Tibial artery (tissue), 4 donors: ENCODE measurements at regions not wholly inside any gene's neighbourhood (a gene's known extent, or its start where the extent isn't known, plus 50 kb on each side); places are given as distances from the start of the nearest gene placed in this dataset.

Experiments
- DNase-seq, 2 donors: peaks; one replicate each; pipeline ENCODE4 v3.0.0-alpha.2; 2019
- H3K27ac ChIP-seq, 2 donors: fragments of 200-600 bp; sonication (generic) in 1 of 2; 1 replicate in 1 of 2; 2 replicates in 1 of 2; pipeline ENCODE4 v1.5.1; 2018 to 2019; ENCODE audit warnings: mild to moderate bottlenecking in 1 of 2
- H3K27me3 ChIP-seq, 2 donors: fragments of 200-600 bp; sonication (generic) in 1 of 2; one replicate each; pipeline versions ENCODE4 v1.5.1 to v1.6.0; 2016 to 2019
- H3K36me3 ChIP-seq, 3 donors: fragments of 200-600 bp; sonication (generic) in 2 of 3; one replicate each; pipeline ENCODE4 v1.5.1; 2016 to 2019; ENCODE audit warnings: mild to moderate bottlenecking in 2 of 3
- H3K4me1 ChIP-seq, 4 donors: fragments of 200-600 bp; sonication (generic) in 2 of 4; 1 replicate in 3 of 4; 2 replicates in 1 of 4; pipeline ENCODE4 v1.5.1; 2016 to 2019
- H3K4me3 ChIP-seq, 2 donors: fragments of 200-600 bp; sonication (generic) in 1 of 2; 1 replicate in 1 of 2; 2 replicates in 1 of 2; pipeline ENCODE4 v1.5.1; 2018 to 2019; ENCODE audit warnings: mild to moderate bottlenecking in 2 of 2
- H3K9me3 ChIP-seq, 3 donors: fragments of 200-600 bp; sonication (generic) in 1 of 3; one replicate each; pipeline ENCODE4 v1.5.1; 2016 to 2019
- intact Hi-C: fragments of 100-400 bp; cut with DNase I; formaldehyde crosslinking; loops from one replicate; pipeline ENCODE4 v1.15.0; 2023; ENCODE audit warnings: low total_unique reads
- TF ChIP-seq, protein P1 (sequence below), 2 experiments: fragments of 200-600 bp in 1 of 2; fragments of 450-650 bp in 1 of 2; IDR thresholded peaks; one replicate each; pipeline ENCODE4 v1.5.1; 2017 to 2019; ENCODE audit warnings: antibody characterized with exemption in 2 of 2, mild to moderate bottlenecking in 1 of 2, moderate library complexity in 1 of 2

DNA sequence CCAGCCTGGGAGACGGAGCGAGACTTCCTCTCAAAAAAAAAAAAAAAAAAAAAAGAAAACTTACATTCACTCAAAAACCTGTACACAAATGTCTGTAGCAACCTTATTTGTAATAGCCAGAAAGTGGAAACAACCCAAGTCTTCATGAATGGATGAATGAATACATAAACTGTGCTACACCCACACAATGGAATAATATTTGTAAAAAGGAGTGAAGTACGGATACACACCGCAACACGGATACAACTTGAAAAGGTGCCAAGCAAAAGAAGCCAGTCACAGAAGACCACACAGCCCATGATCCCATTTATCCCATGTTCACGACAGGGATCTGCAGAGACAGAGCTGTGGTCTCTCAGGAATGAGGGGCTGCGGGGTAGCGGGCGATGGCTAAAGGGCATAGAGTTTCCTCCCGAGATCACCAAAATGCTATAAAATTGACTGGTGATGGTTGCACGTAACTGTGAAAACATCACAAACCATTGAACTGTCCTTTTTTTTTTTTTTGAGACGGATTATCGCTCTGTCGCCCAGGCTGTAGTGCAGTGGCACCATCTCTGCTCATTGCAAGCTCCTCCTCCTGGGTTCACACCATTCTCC lies 76.2 kb upstream of the COL5A1 start:
- Histone ChIP-seq H3K4me1 (peaks cover 0 to 2% (median 0%) of the 10 kb centered on the region in 4 donors), H3K4me3 (no peak overlapping the region), H3K27ac (no peak overlapping the region), H3K9me3 (peaks cover 0 to 17% (median 9%) of the 10 kb centered on the region in 3 donors), H3K36me3 (no peaks in the 10 kb centered on the region), H3K27me3 (no peaks in the 10 kb centered on the region)
- TF ChIP-seq, protein P1, sequence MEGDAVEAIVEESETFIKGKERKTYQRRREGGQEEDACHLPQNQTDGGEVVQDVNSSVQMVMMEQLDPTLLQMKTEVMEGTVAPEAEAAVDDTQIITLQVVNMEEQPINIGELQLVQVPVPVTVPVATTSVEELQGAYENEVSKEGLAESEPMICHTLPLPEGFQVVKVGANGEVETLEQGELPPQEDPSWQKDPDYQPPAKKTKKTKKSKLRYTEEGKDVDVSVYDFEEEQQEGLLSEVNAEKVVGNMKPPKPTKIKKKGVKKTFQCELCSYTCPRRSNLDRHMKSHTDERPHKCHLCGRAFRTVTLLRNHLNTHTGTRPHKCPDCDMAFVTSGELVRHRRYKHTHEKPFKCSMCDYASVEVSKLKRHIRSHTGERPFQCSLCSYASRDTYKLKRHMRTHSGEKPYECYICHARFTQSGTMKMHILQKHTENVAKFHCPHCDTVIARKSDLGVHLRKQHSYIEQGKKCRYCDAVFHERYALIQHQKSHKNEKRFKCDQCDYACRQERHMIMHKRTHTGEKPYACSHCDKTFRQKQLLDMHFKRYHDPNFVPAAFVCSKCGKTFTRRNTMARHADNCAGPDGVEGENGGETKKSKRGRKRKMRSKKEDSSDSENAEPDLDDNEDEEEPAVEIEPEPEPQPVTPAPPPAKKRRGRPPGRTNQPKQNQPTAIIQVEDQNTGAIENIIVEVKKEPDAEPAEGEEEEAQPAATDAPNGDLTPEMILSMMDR (IDR thresholded peaks at IDR 0.05): no peak
- DNase-seq: no peak
- intact Hi-C loops: no loop called here

DNA sequence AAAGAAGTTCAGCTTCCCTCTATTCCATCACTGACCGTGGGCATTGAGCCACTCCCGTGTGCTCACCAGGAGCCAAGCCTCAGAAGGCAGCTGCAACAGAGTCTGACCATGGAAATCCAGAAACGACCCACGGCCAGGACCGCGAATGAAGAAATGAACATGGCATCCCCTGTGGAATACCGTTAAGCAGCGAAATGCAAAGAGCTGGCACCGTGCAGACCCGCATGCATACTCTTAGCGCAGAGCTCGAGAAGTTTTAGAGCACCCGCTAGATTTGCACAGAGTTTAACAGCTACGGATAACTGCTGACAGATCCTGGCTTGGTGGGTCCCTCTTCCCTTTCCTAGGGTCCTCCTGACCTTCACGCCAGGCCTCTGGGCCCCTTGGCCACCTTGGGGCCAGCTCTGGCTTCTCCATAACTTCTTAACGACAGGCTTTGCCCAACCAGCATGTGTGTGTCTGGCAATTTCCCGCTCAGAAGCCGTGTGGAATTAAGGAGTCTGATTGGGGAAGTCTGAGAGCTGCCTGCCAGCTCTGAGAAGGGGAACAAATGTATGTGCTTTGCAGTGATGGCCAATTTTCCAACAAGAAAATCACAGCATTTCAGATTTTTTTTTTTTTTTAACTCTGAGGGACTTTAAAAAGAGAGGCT lies 75.3 kb upstream of the COL5A1 start:
- Histone ChIP-seq H3K4me1 (peaks cover 0 to 5% (median 0%) of the 10 kb centered on the region in 4 donors), H3K27ac (no peak overlapping the region), H3K9me3 (peaks cover 0 to 17% (median 9%) of the 10 kb centered on the region in 3 donors), H3K36me3 (no peaks in the 10 kb centered on the region), H3K27me3 (no peaks in the 10 kb centered on the region), H3K4me3 (no peak overlapping the region)
- no peak for DNase-seq
- intact Hi-C loops: no loop called here
- TF ChIP-seq, protein P1 (IDR thresholded peaks at IDR 0.05): no peak

DNA sequence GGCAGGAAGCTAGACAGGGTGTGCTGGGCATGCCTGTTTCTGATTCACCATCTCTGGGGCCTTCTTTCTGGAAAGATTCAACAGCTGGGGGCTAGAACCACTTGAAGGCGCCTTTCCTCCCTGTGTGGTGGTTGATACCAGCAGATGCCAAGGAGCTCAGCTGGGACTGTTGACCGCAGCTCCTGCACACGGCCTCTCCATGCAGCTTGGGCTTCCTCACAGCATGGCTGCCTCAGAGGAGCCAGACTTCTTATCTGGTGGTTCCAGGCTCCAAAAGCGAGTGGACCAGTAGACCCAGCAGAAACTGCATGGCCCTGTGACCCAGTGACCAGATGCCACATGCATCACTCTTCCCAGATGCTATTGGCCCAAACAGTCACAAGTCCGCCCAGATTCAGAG lies 74.7 kb upstream of the COL5A1 start:
- Histone ChIP-seq H3K4me1 (peaks cover 0 to 5% (median 0%) of the 10 kb centered on the region in 4 donors), H3K27me3 (no peaks in the 10 kb centered on the region), H3K27ac (no peak overlapping the region), H3K36me3 (no peaks in the 10 kb centered on the region), H3K4me3 (no peak overlapping the region), H3K9me3 (peaks cover 0 to 17% (median 9%) of the 10 kb centered on the region in 3 donors)
- TF ChIP-seq, protein P1 (IDR thresholded peaks at IDR 0.05): no peak
- intact Hi-C loops: no loop called here
- no peak for DNase-seq

DNA sequence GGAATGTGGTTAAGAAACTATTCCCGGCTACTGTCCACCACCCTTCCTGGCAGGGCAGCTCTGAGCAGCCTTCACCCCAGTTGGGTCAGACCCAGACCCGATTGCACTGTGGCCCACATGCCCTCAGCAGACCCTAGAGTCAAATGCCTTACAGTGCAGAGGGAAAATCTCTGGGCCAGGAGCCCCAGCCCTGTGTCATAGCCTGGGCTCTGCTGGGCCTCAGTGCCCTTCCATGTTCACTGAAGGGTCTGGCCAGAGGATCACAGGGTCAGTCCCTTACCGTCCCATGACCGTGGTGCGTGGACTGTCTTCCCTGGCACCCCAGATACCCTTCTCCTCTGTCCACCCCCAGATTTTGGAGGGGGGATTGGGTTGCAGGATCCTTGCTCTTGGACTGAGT lies 73.5 kb upstream of the COL5A1 start:
- Histone ChIP-seq H3K4me3 (no peak overlapping the region), H3K4me1 (peaks cover 0 to 5% (median 0%) of the 10 kb centered on the region in 4 donors), H3K36me3 (no peaks in the 10 kb centered on the region), H3K9me3 (peaks cover 0 to 21% (median 9%) of the 10 kb centered on the region in 3 donors), H3K27me3 (no peaks in the 10 kb centered on the region), H3K27ac (no peak overlapping the region)
- TF ChIP-seq, protein P1 (IDR thresholded peaks at IDR 0.05): no peak
- intact Hi-C loops: no loop called here
- no peak for DNase-seq

DNA sequence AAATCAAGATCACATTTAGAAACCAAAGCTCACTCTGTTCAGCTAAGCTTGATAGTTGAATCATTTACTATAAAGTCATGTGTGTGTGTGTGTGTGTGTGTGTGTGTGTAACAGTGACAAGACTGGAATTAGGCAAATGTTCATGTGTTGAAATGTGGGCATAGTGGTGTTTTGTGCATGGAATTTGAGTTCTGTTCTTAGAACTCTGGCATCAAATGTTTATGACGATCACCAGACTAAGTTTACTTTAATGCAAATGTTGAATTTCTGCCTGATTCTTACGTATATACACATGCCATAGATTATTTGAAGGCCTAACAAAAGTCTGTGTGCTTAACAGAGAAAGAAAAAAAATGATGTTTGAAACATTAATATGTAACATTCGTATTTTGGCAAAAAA lies 72.8 kb upstream of the COL5A1 start:
- TF ChIP-seq, protein P1 (IDR thresholded peaks at IDR 0.05): no peak
- Histone ChIP-seq H3K36me3 (no peaks in the 10 kb centered on the region), H3K4me1 (peaks cover 0 to 5% (median 0%) of the 10 kb centered on the region in 4 donors), H3K27me3 (no peaks in the 10 kb centered on the region), H3K27ac (no peak overlapping the region), H3K4me3 (no peak overlapping the region), H3K9me3 (peaks cover 0 to 21% (median 9%) of the 10 kb centered on the region in 3 donors)
- no peak for DNase-seq
- intact Hi-C loops: no loop called here
